ENCODE measurements at regions not wholly inside any gene's neighbourhood (a gene's known extent, or its start where the extent isn't known, plus 50 kb on each side); places are given as distances from the start of the nearest gene placed in this dataset.

DNA sequence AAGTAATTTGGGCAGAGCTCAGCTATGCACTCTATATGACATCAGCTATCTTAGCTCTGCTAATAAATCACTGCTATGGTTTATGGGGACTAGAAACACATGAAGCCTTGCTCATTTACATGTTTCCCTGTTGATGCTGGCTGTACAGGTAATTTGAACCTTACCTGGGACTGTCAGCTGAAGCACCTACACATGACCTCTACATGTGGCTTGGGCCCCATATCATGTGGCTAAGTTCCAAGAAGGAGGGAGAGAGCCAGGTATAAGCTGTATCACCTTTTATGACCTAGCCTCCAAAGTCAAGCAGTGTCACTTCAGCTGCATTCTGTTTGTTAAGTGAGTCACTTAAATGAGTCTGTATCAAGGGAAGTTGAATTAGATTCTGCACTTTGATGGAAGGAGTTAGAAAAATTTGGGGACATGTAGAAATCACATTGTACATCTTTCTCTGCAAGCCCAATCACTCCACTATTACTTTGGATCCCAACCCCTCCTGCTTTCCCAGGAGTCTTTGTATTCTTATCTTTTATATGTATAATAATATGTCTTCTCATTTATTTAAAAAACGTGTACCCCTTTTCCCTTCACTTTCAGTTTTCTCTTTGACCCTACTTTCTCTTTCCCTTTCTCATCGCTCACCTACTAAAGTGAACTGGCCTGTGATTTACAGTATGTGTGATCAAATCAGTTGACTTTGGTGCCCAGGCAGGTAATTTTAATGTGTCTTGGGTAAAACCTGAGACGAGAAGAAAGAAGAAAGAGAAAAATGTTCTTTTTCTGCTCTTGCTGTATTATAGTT, 53.4 kb upstream of the PRKACB start:
- DNase-seq: no peak

DNA sequence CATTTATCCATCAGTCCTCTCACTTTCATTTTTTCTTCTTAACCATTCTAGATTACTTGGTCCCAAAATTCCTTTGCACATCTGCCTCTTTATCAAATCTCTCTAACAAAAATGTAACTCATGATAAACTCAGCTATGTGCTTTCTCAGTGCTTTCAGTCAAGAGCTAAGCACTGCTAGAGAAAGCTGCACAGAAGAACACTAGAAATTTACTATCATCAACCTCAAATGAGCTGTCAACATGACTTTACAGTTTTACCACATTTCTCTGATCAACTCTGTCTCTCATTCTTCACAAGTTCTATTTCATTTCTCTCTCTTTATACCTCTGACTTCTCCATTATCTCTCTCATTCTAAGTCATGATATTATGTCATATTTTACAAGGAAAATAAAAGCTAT, 54.2 kb upstream of the PRKACB start:
- DNase-seq: no peak

DNA sequence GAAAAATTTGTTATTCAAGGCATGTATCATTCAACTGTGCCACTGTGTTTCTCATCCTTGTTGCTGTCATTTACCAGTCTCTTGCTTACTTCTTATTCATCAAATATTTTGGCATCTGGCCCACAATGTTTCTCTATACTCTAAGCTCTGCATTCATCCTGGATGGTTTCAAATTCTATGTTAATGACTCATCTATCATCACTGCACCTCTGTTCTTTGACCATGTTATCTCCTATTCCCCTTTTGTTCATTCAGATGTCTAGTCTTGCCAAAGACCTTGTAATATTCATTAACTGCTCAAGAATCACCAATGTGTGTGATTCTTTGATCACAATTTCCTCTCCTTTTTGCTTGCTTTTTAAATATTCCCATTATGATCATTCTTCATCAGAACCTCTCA, 54.6 kb upstream of the PRKACB start:
- DNase-seq: no peak

DNA sequence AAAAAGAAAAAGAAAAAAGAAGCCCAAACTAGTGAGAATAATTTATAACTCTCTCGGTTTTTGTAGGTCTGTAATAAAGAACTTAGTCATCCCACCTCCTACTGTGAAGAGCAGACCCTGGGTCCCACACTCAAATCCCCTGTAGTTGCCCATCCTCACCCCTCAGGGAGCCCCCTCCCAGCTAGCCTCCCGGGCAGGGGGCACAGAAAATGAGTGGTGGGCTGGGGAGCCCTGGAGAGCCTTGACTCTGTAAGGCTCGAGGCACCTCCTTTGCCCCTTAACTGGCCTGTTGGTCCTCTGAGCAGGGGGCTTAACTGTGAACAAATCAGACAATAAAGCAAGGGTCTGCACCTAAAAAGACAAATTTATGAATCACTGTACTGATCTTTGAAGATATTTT, 57.5 kb upstream of the PRKACB start:
- DNase-seq: no peak

DNA sequence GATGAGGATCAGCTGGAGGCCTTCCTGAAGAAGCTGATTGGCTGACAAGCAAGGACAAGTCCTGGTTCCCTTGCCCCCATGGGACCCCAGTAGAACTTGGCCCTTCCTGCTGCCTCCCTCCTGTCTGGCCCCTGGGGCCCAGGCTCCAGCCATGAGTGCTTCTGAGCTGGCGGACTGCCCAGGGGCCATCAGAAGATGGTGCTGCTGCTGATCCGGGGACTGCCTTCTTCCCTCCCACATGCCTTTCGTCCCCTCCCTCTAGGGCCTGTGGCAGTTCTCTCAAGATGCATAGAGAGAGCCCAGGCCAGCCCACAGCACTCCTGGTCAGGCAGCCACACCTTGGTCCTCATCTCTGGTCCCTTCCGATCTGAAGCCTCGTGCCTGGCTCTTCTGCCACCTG, 57.9 kb upstream of the PRKACB start:
- DNase-seq: no peak

DNA sequence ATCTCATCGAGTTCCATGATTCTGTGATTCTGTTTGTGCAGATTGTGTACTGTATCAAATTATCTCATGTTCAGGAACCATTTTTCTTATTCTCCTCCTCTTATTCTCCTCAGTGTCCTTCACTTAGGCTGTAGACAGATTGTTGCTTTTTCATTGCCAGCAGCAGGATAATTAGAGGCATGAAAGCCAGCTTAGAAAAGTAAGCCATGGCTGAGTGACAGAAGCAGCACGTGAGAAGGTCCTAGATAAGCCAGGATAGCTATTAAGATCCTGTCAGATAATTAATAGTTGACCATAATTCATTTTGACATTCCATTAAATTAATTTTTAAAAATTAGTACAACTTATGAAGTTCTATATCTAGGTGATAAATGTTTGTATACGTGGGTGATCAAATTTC, 60.8 kb upstream of the PRKACB start:
- DNase-seq: no peak

DNA sequence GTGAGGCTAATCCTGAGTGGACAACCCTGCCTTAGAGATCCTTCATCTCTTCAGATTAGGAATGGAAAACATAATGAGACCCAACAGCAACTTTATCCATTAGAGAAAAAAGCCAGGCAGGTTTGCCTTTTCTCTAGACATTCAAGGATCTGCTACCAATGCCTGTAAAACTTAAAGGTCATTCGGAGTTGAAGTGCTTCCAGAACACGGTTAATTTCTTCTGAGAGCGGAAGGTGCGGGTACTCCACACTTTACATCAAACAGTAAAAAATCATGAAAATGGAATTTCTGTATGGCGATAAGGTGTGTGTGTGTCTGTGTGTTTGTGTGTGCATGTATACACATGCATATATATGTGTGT, 65.2 kb upstream of the PRKACB start:
- no peak for DNase-seq

DNA sequence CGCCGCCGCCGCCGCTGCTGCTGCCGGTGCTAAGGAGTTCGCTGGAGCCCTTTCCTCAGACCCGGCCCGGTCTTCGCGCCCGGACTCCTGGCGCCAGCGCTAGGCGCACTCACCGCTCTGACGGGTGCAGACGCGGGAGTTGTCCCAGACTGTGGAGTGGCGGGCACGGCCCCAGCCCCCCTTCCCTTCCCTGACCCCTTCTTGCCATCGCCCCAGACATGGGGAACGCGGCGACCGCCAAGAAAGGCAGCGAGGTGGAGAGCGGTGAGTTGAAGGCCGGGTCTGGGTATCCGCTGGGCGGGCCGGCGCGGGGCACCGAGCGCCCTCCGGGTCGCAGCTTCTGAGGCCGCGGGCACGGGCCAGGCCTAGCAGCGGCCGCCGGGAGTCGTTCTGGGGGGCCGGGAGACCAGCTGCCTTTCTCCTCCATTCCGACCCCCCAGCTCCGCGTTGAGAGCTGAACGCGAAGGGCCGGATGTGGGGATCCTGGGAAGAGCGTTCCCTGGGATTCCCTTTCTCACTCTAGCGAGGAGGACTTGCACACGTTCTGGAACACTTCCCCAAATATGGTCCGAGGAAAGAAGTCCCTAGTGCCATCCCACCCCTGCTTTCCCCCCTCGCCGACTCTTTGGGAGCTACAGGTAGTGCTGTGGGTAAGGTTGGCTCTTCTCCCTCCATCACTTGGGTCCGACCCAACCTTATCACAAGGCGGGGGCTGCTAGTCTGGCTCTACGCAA, 65.8 kb upstream of the PRKACB start:
- no peak for DNase-seq

DNA sequence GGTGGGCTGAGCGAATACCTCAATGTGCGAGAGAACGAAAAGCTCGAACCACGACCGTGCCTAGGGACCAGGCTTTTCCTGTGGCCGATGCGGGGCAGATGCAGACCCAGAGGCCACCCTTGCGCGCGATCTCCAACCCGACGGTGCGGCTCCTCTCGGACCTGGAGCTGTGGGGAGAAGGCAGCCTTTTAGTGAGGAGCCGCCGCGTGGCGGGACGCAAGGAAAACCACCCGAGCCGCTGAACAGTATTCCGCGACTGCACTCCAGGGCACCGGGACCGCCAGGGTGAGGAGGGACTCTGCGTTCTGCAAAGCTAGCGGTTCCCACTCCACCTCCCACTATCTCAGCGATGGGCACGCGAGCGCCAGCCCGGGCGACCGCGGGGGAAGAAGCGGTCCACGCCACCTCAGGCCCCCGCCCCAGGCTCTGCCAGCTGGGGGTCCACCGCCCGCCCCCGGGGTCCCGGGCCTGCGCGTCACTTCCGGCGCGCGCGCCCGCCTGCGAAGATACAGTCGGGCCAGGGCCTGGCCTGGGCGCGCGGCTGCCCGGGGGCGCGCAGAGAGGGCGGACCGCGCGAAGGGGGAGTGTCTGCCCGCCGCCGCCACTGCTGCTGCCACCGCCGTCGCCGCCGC, 66.5 kb upstream of the PRKACB start:
- peak; percentile 91 for DNase-seq

DNA sequence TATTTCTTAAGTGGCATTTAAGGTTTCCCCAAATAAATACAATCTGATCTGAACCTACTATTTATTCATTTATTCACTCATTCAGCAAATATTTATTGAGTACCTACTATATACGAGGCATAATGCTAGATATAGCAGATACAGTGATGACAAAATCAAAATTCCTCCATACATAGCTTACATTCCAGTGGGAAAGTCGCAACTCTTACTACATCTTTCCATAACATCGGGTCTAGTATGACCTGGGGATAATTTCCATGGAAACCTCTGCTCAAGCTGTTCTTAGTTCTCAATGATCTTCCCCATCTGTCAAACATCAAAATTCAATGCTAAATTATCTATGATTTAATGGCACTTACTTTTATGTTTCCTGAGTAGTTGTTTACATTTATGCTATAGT, 70.8 kb upstream of the PRKACB start:
- DNase-seq: no peak

DNA sequence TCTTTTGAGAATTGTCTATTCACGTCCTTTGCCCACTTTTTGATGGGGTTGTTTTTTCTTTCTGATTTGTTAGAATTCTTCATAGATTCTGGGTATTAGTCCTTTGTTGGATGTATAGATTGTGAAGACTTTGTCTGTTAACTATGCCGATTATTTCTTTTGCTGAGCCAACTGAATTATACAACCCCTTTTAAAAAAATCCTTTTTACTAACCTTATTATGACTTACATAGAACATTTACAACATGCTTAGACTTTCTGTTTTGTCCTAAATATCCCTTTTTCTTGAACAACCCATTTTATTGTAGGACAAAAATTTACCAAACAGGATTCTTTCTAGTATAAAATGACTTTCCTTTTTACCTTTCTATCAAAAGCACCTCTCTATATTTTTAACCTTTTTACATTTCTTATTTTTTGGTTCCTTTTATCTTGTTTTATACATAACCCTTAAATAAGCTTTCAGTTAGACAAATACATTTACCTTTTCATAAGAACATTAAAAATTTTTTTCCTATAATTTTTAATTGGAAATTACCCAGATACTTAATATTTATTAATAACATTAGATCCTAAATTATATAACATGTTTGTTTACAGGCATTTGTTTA, 70.4 kb upstream of the TTLL7 start:
- DNase-seq: no peak

DNA sequence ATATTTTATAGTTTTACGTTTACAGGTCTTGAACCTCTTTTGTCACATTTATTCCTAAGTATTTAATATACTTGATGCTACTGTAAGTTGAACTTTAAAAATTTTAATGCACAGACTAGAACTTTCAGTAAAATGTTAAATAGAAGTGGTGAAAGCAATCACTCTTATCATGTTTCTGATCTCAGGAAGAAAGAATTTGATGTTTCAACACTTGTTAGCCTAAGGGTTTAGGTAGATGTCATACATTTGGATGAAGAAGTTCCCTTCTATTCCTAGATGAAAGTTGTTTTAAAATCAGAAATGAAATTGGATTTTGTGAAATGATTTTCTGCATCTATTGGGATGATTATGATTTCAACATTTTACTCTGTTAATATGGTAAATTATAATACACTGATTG, 63.6 kb upstream of the TTLL7 start:
- DNase-seq: no peak

DNA sequence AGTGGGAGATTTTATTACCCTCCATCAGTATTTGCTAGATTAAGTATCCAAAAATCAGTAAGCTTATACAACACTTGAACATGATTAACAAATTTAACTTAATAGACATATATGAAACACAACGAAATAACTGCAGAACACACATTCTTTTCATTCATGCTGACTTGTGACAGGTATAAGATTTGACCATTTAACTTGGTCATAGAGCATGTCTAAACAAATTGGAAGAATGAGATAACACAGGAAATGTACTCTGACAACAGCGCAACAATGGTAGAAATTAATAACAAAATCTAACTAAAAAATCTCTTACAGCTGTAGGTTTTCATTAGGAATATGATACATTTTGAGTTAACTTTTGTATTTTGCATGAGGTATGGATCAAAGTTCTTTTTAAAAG, 62.4 kb upstream of the TTLL7 start:
- no peak for DNase-seq

DNA sequence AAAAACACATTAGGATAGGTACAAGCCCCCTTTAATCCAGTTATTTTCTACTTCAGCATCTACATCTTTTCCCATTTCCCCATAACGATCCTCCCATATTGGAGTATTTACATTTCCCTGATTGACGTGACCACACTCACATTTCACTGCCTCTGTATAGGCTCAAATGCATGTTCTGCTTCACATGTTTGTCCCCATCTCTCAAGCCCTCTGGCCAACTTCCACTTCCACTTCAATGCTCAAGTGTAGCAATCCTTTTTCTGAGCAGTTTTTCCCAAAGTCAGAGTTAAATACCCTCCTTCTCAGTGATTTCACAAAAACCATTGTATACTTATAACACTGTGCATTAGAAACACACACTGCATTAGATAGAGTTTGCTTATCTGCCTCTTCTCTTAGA, 61.8 kb upstream of the TTLL7 start:
- no peak for DNase-seq

DNA sequence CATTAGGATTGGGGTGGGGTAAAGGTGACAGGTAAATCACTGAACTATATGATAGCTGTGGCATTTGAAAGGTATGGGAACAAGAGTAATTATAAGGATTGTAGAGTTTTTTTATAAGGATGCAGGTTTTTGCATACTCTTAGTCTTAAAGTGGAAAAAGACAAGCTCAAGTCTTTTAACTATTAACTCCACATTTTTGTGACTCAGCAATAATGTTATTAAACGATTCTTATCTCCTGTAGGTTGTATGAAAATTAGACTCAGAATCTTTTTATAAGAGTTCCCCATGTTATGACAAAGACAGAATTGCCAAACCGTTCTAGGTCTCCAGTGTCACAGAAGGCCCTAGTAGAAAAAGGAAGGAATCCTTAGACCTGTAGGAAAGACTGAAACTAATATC, 49.9 kb upstream of the TTLL7 start:
- no peak for DNase-seq
